GM19238 (cell line): ENCODE measurements at regions not wholly inside any gene's neighbourhood (a gene's known extent, or its start where the extent isn't known, plus 50 kb on each side); places are given as distances from the start of the nearest gene placed in this dataset.

Experiments used
- DNase-seq: peaks from one replicate; pipeline ENCODE4 v3.0.0; 2011; ENCODE audit warnings: low spot score; ENCODE audit not compliant: insufficient read length

- DNase-seq, result no peak
Measured at GRCh38 chr10:78778444-78779338, 290.1 kb upstream of the ZMIZ1 start.

DNA sequence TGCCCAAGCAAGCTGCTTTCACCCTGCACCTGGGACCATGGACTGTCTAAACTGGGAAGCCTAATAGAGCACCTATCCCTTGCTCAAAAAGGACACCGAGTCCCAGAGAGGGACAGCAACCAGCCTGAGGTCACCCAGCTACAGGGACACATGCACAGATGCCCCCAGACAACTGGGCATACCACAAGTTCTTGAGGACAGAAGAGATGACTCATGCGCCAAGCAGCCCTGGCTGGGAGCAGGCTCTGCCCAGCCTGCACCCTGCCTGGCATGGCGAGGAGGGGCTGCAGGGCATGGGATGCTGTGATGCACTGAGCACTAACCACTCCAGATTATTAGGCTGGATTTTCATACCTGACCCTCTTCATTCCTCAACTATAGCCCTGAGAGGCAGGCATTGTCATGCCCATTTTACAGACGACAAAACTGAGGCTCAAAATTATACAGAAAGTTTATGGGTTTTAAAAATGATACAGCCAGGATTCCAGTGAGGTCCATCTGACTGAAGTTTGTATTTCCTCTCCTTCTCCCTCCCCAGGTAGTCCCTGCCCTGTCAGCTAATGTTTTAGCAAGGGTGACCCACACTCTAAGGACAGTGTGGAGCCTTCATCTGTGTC is 289.3 kb upstream of the ZMIZ1 start:
- DNase-seq, result no peak

DNA sequence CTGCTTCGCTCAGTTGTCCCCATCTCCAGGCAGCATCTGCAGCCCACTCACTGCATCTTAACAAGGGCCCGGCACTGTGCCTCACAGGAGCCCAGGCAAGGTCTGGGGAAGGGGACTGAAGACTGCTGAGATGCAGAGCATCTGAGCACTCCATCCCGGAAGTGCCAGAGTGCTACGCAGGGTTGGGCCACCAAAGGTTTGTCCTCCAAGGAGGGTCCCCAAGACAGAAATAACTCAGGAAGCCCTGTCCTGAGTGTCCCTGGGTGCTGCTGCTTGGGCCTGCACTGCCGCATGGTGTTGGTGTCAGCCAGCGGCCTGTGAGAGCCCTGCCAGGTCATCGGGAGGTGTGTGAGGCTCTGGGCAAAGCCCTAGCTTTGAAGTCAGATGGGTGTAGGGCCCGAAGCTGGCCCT is 288.2 kb upstream of the ZMIZ1 start:
- DNase-seq, result no peak

GRCh38 chr10:78781251-78781913 is 287.4 kb upstream of the ZMIZ1 start:
- no peak for DNase-seq

DNA sequence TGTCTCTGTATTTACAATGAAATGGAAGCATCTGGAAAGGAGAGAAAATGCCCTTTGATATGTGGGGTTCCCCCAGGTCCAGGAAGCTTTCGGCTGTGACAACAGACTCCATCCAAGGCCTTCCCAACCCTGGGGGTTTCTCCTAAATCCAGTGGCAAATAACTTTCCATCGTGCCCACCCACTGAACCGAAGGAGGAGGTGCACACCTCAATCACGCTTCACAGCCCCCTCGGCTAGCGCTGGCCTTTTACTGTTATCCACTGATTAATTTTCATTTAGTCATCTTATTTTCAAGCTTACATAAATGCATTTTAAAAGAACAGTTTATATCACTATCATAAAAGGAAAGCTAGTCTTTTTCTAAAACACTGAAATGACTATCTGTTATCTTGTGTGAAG is 286.8 kb upstream of the ZMIZ1 start:
- DNase-seq, result no peak

GRCh38 chr10:78782441-78782840 is 286.3 kb upstream of the ZMIZ1 start:
- DNase-seq, result no peak

GRCh38 chr10:78783753-78784152 is 285.0 kb upstream of the ZMIZ1 start:
- no peak for DNase-seq

- no peak for DNase-seq
Measured at GRCh38 chr10:78784546-78784945, 284.2 kb upstream of the ZMIZ1 start.

- no peak for DNase-seq
Measured at GRCh38 chr10:78785066-78785465, 283.7 kb upstream of the ZMIZ1 start.

DNA sequence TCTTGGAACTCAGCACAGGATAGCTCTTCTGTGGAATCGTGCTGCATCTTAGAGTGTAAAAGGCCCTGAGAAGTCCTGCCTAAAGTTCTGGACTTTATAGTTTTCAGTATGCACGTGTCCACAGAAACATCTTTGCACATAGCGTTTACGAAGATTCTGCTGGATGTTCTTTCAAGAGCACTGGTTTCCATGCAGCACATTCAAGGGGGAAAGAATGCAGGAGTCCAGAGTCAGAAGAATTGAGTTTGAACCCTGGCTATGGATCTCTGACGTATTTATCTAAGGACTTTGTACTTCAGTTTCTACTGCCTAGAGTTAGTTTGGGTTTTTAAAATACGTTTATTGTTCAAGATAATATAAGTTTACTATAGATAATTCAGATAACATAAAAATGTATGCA is 282.8 kb upstream of the ZMIZ1 start:
- DNase-seq, result no peak

DNA sequence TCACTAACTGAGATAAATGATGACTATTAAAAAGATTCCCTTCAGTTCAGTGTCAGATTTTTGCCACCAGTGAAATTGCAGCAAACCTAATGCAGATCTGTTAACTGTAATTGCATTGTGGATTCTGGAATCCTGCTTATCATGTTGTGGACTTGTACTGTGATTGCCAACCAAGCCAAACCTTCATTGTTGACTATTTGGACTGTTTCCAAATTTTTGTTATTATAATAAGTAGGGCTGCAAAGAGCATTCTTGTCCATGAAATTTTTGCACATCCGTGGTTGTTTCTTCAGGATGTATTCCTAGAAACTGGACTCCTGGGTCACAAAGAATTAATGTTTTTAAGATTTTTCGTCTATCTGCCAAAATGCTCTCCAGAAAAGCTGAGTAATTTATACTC is 281.6 kb upstream of the ZMIZ1 start:
- no peak for DNase-seq

DNA sequence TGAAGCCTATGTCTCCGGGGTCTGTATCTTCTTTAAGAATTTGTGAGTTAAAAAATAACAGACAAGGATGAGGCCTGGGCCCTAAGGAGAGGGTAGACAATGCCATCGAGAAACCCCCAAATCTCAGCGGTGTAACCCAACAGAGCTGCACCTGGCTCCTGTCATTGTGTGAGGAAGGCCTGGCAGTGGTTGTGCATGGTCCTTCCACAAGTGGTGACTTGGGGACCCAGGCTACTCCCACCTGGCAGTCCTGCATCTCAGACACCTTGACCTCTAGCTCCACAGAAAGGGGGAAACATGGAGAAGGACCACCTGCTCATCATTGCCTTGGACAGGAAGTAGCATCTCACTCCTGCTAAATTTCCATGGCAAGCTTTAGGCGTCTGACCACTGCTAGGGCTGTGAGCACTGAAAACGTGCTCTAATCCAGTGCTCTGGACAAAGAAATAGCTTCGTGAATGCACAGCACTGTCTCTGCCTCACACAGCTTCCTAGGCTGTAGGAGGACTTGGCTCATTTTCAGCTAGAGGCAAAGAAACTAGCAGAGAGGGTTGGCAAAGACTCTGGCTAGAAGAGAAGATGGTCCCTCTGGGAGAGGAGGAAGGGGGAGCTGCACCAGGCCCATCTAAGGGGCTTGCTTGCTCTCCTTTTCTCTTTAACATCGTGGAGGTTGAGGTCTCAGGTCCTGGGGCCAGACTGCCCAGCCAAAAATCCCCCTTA is 273.9 kb upstream of the ZMIZ1 start:
- DNase-seq, result no peak

DNA sequence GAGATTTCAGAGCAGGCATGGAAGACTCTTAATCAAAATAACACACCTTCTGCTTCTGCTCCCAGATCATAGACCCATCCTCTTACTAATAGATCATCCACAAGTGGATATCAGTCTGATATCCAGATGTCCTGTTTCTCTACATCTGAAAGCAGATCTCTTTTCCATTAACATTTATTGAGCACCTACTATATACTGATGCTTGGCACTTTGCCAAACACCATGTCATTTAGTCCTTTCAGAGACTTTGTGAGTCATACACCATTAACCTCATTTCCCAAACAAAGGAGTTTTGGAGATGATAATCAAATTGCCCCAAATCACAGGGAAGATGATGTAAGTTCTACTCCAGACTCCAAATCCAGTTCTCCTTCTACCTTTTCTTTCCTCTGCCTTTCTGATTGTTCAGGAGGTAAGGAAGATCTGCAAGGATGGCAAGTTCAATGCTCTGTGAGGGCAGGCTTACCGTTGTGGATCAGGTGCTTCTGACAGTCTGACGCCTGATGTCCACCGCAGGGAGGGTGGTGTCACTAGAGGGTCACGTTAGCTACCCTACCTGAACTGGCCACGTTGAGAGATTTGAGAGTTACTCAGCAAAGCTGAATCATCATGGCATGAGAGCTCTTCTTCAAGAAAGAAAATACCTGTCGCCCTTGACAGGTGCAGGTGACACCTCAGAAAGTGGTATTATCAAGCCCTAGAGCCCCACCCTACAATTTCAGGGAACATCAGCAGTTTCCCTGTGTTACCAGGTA is 269.6 kb upstream of the ZMIZ1 start:
- DNase-seq, result no peak

DNA sequence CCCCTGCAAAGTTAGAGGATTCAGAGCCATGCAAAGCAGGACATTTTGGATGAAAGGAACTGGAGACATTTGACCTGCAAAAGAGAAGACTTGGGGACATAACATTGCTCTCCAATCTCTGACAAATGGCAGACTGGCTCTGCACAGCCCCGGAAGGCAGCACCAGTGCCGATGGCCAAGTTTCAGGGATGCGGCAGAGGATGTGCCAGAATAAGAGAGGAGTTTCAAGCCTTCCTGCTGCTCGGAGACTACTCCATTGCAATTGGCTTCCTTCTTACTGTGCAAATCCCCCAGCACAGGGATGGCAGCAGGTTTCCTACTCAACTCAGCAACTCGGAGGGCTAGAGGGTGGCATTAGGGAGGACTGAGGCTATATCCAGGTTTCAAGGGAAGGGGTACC is 268.8 kb upstream of the ZMIZ1 start:
- DNase-seq, result no peak

DNA sequence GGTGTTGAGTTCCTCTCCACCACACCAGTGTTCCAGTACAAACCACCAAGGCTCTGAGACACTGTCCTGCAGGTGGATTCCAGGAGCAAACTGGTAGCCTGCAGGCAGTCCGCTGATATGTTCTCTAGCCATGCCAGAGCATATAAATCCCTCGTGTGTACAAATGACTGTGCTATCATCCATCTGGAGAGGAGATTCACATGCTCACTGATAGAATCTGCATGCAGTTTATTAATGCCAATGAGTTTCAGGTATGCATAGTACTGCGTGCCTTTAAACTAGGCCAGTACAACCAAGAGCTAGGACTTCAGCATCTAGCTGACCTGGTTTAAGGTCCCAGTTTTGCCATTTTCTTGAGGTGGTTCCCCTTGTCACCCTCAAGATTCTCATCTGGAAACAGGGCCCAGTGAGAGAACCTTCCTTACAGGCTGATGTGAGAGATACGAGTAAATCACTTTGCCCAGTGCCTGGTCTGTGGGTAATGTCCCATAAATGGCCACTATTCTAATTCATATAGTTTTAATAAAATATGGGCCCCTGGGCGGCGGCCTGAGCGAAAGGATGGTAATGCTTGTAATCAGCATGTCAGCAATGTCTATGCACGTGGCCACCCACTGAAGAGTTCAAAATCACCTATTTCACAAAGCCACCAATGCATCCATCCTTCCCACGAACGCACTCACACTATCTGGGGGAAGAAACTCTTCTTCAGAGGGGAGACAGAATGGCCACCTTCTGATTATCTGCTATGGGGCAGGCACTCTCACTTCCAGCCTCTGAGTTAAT is 268.0 kb upstream of the ZMIZ1 start:
- DNase-seq, result no peak

GRCh38 chr10:78802431-78802830 is 266.3 kb upstream of the ZMIZ1 start:
- no peak for DNase-seq

DNA sequence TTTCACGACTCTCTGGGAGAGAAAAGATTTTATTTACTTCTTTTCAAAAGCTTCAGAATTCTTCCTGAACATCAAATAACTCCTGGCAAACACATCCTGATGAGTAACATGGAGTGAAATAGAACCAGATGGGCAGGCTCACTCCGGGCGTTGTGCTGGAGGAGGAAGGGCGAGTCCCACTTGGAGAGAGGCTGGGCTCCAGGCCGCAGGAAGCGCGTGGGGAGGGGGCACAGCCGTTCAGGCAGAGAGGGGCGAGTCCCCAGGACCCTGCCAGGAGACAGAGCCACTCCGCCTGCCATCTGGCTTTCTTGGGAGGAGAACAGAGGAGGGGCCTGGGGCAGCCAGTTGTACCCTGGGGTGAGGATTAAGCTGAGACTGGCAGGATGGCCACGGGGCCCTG is 265.9 kb upstream of the ZMIZ1 start:
- DNase-seq, result no peak

DNA sequence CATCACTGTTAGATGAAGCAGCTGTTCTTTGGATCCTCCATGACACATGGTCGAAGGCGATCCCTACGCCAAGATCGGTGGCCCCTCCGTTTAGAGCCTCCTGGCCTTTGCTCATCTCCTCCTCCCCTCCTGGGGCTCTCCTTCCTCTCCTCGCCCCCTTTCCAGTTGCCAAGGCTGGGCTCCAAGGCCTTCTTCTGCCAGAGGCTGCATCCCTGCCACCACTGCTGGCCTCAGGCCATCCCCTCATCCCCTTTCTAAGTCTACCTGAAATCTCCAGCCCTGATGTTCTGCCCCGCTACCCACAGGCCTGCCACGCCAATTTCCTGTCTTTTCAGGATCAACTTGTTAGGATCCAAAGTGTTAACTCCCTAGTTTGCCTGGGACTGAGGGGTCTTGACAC is 265.1 kb upstream of the ZMIZ1 start:
- DNase-seq, result no peak

GRCh38 chr10:78804411-78805032 is 264.2 kb upstream of the ZMIZ1 start:
- no peak for DNase-seq

DNA sequence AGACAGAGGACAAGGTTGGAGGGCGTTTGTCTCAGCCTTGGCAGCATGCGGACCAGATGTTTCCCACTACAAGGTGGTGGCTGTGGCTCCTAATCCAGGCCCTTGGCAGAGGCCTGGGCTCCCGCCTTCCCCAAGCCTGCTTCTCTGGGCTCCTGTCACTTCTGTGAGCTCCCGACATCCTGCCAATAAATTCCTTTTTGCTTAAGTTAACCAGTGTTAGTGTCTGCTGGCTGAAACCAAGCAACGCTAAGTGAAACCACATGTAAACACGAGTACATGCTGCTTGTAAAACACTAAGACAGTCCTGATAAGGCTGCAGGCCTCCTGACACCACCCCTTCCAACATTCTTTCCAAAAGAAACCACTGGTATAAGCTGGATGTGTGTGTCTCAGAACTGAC is 263.6 kb upstream of the ZMIZ1 start:
- DNase-seq, result no peak
